ENCODE measurements at regions not wholly inside any gene's neighbourhood (a gene's known extent, or its start where the extent isn't known, plus 50 kb on each side); places are given as distances from the start of the nearest gene placed in this dataset.
"Not testable (repeated sequence)": the region's sequence is repeated elsewhere in the genome, so short reads cannot be mapped to it uniquely, and the experiment has no call there.

DNA sequence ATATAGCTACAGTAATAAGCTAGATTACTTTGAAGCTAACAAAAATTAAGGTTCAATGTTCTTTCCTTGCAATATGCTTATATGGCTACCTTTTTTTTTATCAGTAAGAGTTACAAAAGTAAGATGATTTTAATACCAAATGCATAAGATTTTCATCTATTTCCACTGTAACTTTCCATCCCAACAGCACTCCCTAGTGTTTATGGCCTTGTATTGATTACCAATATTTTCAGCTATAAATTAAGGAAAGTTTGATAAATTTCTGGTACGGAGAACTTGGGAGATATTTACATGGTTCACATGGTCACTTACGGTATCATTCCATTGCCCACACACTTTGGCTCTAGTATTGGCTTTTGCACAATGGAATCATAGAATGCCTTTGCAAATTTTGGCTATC, 448.9 kb upstream of the PABPC4L start:
- ATAC-seq (no peak), DNase-seq (no peak)
- H3K27me3 Mint-ChIP-seq: no peaks in the 10 kb centered on the region
- no peak overlapping the region for H3K4me3 Mint-ChIP-seq
- no peaks in the 10 kb centered on the region for H3K4me1 Mint-ChIP-seq
- H3K36me3 Mint-ChIP-seq (ENCODE audit: low read depth): no peaks in the 10 kb centered on the region
- H3K27ac Mint-ChIP-seq: no peak overlapping the region
- H3K9me3 Mint-ChIP-seq: peaks cover 3% of the 10 kb centered on the region

DNA sequence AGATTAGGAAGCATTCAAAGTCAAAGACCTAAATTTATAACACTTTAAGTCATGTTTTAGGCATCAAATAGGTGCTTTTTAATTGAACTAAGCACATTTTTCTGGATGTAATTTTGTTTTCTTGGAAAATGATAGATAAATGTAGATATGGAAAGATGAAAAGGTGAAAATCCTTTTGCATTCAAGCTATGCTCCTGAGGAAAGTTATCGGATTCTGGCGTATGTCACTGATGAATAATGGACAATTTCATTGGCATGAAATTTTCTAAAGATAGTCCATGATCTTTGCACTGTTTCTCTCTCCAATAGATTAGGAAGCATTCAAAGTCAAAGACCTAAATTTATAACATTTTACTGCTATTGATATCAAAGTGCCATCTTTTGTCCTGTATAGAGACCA, 444.2 kb upstream of the PABPC4L start:
- H3K4me3 Mint-ChIP-seq: no peak overlapping the region

DNA sequence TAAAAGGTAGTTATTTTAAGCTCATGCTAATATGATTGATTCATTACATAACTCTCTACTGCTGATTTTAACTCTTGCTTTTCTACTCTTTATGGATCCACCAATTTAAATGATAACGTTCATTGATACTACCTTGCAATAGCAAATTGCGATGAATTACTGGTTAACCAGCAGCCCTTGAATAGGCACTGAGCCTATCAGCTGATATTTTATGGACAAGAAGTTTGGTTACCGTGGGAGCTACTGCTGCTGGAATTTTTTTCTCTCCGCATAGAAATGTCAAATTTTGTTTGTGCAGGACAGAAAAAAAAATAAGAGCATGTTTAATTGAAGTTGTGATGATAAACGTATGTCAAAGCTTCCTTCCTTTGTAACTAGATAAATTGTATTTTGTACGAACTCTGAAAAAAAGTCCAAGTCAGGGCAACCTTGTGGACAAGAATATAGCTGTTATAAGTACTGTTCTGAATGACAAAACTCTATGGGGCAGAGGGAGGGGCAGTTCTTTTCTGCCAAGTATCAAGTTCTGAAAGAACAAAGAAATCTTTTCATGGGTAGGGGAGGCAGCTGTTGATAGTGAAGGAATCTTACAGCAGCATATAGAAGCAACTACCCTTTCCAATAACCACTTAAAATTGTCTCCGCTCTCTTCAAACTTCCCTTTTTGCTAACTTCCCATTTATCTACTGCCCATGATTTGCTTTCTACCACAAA, 434.9 kb upstream of the PABPC4L start:
- Mint-ChIP-seq H3K27me3 (no peaks in the 10 kb centered on the region), H3K4me3 (no peak overlapping the region), H3K4me1 (no peaks in the 10 kb centered on the region), H3K36me3 (ENCODE audit: low read depth) (no peaks in the 10 kb centered on the region), H3K27ac (no peak overlapping the region), H3K9me3 (peaks cover 4% of the 10 kb centered on the region)
- ATAC-seq (no peak), DNase-seq (no peak)

More for the DNA sequence above, 444.2 kb upstream of the PABPC4L start:
- no peak for DNase-seq
- Mint-ChIP-seq H3K36me3 (ENCODE audit: low read depth) (no peaks in the 10 kb centered on the region), H3K9me3 (peaks cover 4% of the 10 kb centered on the region), H3K4me1 (no peaks in the 10 kb centered on the region), H3K27ac (no peak overlapping the region), H3K27me3 (no peaks in the 10 kb centered on the region)
- ATAC-seq: no peak

DNA sequence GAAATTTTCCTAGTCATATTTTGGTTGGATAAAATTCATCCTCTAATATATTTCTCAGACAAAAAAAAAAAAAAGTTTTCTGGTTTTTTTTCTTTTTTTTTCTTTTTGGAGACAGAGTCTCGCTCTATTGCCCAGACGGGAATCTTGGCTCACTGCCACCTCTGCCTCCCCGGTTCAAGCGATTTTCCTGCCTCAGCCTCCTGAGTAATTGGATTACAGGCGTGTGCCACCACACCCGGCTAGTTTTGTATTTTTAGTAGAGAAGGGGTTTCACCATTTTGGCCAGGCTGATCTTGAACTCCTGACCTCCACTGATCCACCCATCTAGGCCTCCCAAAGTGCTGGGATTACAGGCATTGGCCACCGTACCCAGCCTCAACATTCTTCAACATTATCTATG, 432.7 kb upstream of the PABPC4L start:
- no peak overlapping the region for H3K4me3 Mint-ChIP-seq
- H3K9me3 Mint-ChIP-seq: peaks cover 4% of the 10 kb centered on the region
- no peaks in the 10 kb centered on the region for H3K27me3 Mint-ChIP-seq
- ATAC-seq (no peak), DNase-seq (no peak)
- H3K36me3 Mint-ChIP-seq (ENCODE audit: low read depth): no peaks in the 10 kb centered on the region
- H3K4me1 Mint-ChIP-seq: no peaks in the 10 kb centered on the region
- no peak overlapping the region for H3K27ac Mint-ChIP-seq

DNA sequence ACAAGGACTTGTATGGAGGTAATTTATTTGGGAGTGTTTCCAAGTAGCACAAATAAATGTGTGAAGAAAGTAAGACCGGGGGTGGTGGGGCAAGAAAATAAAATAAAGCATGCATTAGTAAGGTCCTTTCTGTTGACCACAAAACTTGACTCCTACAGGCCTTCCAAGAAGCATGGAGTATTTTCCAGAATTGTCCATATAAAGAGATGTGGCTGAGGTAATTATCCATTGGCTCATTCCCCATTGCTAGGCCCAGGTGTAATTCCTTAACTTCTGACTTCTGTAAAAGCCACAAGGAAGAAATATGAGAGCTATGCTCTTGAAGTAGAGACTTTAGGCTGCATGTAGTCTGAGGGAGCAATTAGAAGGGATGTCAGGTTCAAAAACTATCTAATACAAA, 430.5 kb upstream of the PABPC4L start:
- H3K27me3 Mint-ChIP-seq: no peaks in the 10 kb centered on the region

DNA sequence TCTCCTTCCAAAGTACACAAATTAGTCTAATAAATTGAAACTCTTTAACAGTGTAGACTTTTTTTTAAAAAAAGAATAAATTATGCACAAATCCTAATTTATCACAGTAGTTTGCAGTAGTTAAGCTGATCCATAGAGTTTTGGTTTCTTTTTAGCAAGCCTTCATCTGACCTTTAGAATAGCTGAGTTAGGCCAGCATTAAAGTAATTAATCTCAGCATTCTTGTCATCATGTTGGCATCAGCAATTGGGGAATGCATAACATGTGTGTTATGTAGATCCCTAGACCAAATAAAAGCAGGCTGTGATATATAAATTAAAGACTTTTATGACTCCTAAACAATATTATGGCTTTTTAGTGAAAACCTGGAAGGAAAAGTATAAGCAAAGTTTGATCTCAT, 426.5 kb upstream of the PABPC4L start:
- H3K27me3 Mint-ChIP-seq: no peaks in the 10 kb centered on the region
- H3K4me1 Mint-ChIP-seq: no peaks in the 10 kb centered on the region

More for the DNA sequence above, 430.5 kb upstream of the PABPC4L start:
- no peaks in the 10 kb centered on the region for H3K4me1 Mint-ChIP-seq
- ATAC-seq (no peak), DNase-seq (no peak)
- no peak overlapping the region for H3K4me3 Mint-ChIP-seq
- H3K27ac Mint-ChIP-seq: no peak overlapping the region
- no peaks in the 10 kb centered on the region for H3K36me3 Mint-ChIP-seq (ENCODE audit: low read depth)
- H3K9me3 Mint-ChIP-seq: peaks cover 4% of the 10 kb centered on the region

DNA sequence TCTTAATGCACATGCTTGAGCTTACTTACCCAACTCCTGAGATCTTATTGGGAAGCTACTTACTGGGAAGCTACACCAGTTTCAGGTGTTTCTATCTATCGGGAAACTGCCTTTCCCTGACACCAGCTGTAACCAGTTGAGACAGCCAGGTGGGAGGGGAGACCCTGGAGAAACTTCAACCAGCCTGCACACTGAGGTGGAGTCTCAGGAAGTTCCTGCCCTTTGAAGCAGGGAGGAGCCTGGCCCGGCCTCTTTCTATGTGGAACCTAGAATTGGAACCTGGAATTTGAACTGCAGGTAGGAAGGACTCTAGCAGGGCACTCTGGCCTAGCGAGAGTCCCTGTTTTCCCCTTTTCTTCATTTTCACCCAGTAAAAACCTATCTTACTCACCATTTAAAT, 425.8 kb upstream of the PABPC4L start:
- no peak overlapping the region for H3K4me3 Mint-ChIP-seq
- peaks cover 4% of the 10 kb centered on the region for H3K9me3 Mint-ChIP-seq
- H3K4me1 Mint-ChIP-seq: no peaks in the 10 kb centered on the region
- DNase-seq (no peak), ATAC-seq (no peak)
- H3K27ac Mint-ChIP-seq: no peak overlapping the region
- no peaks in the 10 kb centered on the region for H3K36me3 Mint-ChIP-seq (ENCODE audit: low read depth)
- no peaks in the 10 kb centered on the region for H3K27me3 Mint-ChIP-seq

More for the DNA sequence above, 426.5 kb upstream of the PABPC4L start:
- H3K36me3 Mint-ChIP-seq (ENCODE audit: low read depth): no peaks in the 10 kb centered on the region
- H3K4me3 Mint-ChIP-seq: no peak overlapping the region
- no peak for DNase-seq
- peaks cover 4% of the 10 kb centered on the region for H3K9me3 Mint-ChIP-seq
- ATAC-seq: no peak
- H3K27ac Mint-ChIP-seq: no peak overlapping the region

DNA sequence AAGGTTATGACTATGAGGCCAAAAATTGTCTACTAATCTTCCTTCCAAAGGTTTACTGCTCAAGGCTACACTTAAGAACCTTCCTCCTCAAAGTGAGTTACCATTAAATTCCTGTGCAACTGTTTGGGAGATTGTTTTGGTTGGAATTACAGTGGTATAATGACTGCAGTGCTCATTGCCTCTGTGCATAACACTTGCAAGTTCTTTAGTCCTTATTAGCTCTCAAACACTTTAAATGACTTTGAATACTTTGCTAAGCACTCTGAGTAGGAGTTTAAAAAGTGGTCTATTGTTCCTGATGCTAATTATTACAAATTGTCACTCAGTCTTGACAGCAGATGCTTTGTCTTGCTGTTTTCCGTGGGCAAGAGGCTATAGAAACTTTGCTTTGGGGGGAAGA, 422.8 kb upstream of the PABPC4L start:
- no peak overlapping the region for H3K27ac Mint-ChIP-seq
- DNase-seq (no peak), ATAC-seq (no peak)
- H3K4me3 Mint-ChIP-seq: no peak overlapping the region
- no peaks in the 10 kb centered on the region for H3K36me3 Mint-ChIP-seq (ENCODE audit: low read depth)
- H3K9me3 Mint-ChIP-seq: peaks cover 4% of the 10 kb centered on the region
- no peaks in the 10 kb centered on the region for H3K27me3 Mint-ChIP-seq
- H3K4me1 Mint-ChIP-seq: no peaks in the 10 kb centered on the region

DNA sequence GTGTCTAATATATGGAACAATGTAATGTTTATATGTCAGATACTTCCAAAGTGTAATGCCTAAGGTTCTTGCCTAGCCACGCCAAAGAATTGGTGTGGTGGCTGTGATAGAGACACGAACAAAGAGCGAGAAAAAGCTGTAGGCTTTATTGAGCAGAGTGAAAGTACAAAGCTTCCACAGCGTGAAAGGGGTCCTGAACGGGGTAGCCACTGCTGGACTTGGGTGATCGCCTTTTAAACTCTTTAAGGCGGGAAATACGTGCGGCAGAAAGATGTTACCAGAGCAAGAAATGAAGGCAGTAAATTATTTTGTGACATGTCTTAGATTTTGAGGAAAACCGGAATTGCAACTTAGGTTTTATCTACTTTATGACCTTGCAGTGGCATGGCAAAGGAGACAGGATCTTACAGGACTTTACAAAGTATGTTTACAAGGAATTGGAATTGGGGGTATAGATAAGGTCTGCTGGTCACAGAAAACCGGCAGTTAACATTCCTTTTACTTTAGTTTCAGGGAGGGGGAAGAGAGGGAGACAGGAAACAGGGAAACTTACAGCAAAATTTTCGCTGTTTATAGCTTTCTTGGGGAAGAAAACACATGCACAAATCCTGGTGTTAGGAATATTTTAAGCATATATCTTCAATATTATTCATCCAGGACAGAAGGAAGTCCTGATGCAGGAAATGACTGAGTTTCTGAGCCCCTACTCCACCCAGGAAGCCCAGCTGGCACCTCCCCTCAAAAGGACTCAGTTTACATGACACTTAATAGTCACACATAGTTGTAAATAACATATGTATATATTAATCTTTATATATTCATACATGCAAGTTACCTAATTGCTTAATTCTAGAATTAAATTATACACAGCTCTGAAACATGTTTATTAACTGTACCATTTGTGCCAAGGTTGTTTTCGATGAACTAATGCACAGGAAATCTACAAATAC, 421.3 kb upstream of the PABPC4L start:
- not testable (repeated sequence) for H3K4me3 Mint-ChIP-seq; H3K27me3 Mint-ChIP-seq; H3K27ac Mint-ChIP-seq; H3K9me3 Mint-ChIP-seq; DNase-seq; ATAC-seq; H3K4me1 Mint-ChIP-seq; H3K36me3 Mint-ChIP-seq (ENCODE audit: low read depth)

DNA sequence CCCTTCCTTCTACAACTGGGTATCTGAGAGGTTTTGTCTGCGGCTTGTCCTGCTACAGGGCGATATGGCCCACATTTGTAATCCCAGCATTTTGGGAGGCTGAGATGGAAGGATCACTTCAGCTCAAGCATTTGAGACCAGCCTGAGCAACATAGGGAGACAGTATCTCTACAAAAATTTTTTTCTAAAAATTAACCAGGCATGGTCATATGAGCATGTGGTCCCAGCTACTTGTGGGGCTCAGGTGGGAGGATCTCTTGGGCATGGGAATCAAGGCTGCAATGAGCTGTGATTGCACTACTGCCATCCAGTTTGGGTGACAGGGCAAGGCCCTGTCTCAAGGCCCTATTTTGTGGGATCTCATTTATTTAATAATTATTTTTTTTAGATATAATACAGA, 420.6 kb upstream of the PABPC4L start:
- H3K4me1 Mint-ChIP-seq: no peaks in the 10 kb centered on the region
- H3K4me3 Mint-ChIP-seq: no peak overlapping the region
- H3K27ac Mint-ChIP-seq: no peak overlapping the region
- no peaks in the 10 kb centered on the region for H3K36me3 Mint-ChIP-seq (ENCODE audit: low read depth)
- ATAC-seq (no peak), DNase-seq (no peak)
- H3K27me3 Mint-ChIP-seq: no peaks in the 10 kb centered on the region
- peaks cover 4% of the 10 kb centered on the region for H3K9me3 Mint-ChIP-seq

DNA sequence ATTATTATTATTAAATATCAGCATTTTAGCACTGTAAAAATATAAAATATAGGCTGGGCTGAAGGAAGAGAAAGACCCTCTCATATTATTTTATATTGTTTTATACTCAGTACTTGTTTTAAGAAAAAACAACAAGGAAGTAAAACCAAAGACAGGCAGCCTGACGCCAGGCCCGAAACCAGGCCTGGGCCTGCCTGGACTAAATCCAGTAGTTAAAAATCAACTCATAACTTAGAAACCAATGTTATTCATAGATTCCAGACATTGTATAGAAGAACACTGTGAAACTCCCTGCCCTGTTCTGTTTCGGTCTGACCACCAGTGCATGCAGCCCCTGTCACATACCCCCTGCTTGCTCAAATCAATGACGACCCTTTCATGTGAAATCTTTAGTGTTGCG, 420.1 kb upstream of the PABPC4L start:
- not testable (repeated sequence) for H3K27me3 Mint-ChIP-seq; H3K4me3 Mint-ChIP-seq; H3K4me1 Mint-ChIP-seq; H3K36me3 Mint-ChIP-seq (ENCODE audit: low read depth); H3K9me3 Mint-ChIP-seq; H3K27ac Mint-ChIP-seq; DNase-seq; ATAC-seq

DNA sequence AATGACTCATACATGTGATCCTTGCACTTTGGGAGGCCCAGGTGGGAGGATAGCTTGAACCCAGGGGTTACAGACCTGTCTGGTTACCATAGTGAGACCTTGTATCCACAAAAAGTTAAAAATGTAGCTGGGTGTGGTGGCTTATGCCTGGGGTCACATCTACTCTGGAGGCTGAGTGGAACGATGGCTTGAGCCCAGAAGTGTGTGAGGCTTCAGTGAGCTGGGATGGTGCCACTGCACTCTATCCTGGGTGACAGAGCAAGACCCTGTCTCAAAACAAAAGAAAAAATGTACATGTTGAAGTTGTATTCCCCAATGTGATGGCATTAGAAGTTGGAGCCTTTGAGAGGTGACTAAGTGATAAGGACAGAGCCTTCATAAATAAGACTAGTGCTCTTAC, 409.4 kb upstream of the PABPC4L start:
- Mint-ChIP-seq H3K27me3 (no peaks in the 10 kb centered on the region), H3K36me3 (ENCODE audit: low read depth) (no peaks in the 10 kb centered on the region), H3K4me3 (no peak overlapping the region), H3K4me1 (no peaks in the 10 kb centered on the region), H3K9me3 (no peaks in the 10 kb centered on the region), H3K27ac (no peak overlapping the region)
- ATAC-seq (no peak), DNase-seq (no peak)

DNA sequence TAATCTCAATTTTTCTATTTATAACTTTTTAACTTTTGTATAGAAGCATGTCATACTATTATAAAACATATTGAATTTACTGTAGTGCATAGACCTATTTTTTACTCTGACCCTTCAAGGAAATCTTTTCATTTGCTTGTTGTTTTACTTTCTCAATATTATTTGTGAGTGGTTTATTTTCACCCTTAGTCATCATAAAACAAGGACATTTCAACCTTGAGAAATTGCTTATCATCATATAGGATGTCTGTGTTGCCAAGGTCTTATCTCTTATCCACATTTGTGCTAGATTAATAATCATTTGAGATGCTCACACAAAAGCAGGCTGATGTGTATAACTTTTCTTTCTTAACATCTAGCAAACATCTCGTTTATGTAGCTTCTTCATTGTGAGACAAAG, 408.6 kb upstream of the PABPC4L start:
- no peak overlapping the region for H3K27ac Mint-ChIP-seq
- H3K27me3 Mint-ChIP-seq: no peaks in the 10 kb centered on the region
- H3K4me3 Mint-ChIP-seq: no peak overlapping the region
- no peak for ATAC-seq
- H3K36me3 Mint-ChIP-seq (ENCODE audit: low read depth): no peaks in the 10 kb centered on the region
- no peak for DNase-seq
- H3K4me1 Mint-ChIP-seq: no peaks in the 10 kb centered on the region
- H3K9me3 Mint-ChIP-seq: no peaks in the 10 kb centered on the region

DNA sequence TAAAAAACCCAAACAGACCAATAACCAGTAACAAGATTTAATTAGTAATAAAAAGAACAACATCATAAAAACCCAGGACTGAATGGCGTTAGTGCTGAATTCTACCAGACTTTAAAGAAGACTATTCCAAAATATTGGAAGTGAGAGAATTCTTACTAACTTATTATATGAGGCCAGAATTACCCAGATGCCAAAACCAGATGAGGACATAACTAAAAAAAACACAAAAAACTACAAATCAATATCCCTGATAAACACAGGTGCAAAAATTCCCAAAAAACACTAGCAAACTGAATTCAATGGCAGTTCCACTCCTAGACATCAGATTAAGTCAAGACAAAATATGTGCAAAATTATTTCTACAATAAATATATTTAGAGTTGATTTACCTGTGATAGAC, 400.1 kb upstream of the PABPC4L start:
- Mint-ChIP-seq H3K27ac (no peak overlapping the region), H3K27me3 (no peaks in the 10 kb centered on the region), H3K9me3 (peaks cover 9% of the 10 kb centered on the region), H3K4me1 (no peaks in the 10 kb centered on the region), H3K36me3 (ENCODE audit: low read depth) (no peaks in the 10 kb centered on the region), H3K4me3 (no peak overlapping the region)
- ATAC-seq (no peak), DNase-seq (no peak)

DNA sequence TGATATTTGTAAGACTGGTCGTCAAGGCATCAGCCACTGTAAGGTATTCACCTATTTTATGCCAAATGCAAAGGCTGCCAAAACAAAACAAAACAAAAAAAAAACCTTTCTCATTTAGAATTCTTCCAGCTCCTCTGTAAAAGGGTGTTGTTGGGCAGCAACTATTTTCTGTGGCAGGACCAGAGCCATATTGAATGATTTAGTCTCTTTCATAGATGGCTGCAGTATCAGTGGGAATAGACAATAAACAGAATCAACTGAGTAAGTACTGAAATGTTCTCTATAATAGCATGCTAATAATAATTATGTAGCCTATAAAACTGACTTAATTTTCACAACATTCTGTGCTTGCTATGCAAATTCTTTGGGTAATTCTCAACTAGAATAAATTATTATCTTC, 389.7 kb upstream of the PABPC4L start:
- Mint-ChIP-seq H3K36me3 (ENCODE audit: low read depth) (no peaks in the 10 kb centered on the region), H3K4me3 (no peak overlapping the region), H3K9me3 (peaks cover 7% of the 10 kb centered on the region), H3K4me1 (no peaks in the 10 kb centered on the region), H3K27ac (no peak overlapping the region), H3K27me3 (no peaks in the 10 kb centered on the region)
- ATAC-seq (no peak), DNase-seq (no peak)
